GM21390 (cell line): ENCODE measurements at regions not wholly inside any gene's neighbourhood (a gene's known extent, or its start where the extent isn't known, plus 50 kb on each side); places are given as distances from the start of the nearest gene placed in this dataset.

Experiments used
- ATAC-seq: cut with Tn5 transposase; IDR thresholded peaks from one replicate; pipeline ENCODE4 v1.9.1; 2021; ENCODE audit not compliant: unreplicated experiment

DNA sequence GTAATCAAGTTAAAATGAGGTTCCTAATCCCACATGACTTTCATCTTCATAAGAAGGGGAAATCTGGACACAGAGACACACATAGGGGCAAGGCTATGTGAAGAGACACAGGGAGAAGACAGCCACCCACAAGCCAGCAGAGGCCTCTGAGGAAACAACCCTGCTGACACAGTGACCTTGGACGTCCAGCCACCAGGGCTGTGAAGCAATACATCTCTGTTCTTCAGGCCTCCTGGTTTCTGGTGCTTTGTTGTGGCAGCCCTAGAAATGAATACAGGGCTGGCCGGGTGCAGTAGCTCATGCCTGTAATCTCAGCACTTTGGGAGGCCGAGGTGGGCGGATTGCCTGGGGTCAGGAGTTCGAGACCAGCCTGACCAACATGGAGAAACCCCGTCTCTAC is 183.9 kb downstream of the CXCL12 start:
- no peak for ATAC-seq

DNA sequence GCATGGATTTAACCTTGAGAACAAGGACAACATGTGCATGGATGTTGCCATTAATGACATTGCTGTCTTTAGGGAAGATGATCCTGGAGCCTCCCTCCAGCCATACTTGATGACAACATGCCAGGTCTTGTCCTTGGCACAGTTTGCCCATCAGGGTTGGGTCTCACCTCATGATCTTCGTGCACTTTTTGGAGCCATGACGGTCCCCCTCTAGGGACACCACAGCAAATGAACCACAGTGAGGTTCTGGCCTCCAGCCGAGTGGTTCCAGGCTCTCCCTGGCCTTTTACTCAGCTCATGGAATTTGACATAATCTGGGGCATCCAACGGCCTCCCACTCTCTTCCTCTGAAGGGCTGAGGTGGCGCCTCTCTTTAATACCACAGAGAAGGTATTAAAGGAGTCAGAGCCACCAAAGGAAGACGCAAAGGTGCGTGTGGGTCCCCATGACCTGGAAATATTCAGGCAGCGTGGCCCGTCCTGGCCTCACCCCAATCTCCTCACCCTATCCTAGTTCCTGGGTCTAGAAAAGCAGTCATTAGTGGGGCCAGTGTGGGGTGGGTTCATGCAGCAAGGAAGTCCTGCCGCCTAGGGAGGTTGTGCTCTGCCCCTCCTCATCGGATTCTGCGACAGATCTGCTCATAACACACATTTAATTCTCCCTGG is 184.8 kb downstream of the CXCL12 start:
- no peak for ATAC-seq

DNA sequence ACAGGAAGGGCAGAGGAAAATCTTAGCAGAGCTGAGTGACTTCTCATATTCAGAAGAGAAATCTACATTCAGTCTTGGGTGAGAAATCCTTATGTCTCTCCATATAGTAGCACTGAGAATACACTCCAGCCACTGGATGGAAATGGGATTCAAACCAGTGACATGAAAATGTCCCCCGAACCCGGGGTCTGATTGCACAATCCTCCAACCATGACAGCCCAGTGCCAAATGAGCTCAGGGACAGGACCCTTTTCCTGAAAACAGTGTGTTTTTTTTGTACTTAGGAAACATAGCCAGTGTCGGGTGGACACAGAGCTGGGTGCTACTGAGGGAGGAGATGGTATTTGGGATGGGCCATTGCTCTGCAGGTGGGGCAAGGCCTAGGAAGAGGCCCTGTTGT is 185.6 kb downstream of the CXCL12 start:
- ATAC-seq, result no peak

DNA sequence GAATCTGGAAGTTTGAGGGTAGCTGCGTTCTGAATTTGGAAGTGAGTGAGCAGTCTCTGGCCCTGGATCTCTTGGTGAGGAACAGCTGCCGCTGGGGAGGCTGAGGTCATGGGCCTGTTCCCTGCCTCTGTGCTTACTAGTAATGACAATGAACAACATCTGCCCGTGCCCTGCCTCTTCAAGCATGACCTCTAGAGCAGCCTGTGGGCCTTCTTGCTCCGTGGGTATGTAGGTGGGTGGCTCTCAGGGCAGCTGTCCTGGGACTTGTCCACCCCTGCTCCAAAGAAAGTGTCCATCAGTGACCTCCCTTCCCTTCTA is 186.2 kb downstream of the CXCL12 start:
- ATAC-seq, result no peak

DNA sequence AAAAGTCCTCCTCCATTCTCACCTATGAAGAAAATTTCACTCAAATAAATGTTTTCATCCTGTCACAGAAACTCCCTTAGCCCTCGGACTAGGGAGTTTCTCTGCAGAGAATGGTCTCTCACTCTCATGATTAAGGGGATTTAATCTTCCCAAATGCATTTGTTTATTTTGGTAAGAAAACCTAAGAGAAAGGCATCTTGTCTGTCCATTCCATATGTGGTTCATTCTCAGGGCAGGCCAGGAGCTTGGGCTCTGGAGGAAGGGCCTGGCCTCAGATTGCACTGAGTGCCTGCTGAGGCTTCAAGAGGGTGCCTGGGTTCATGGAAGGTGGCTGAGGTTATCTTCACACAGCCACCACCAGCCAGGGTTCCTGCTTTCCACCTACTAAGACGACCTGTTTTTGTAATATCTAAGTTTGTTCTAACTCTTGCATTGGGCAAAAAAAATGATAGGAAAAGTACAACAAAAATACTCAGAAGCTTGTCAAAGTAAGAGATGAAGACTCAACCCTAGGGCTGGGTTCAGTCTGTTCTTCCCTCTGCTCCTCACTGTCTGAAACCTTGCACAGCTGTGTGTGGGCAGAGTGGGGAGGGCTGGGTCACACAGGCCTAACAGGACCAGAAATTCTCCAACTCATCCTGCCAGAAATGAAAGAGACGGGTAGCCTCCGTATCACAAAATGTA is 186.7 kb downstream of the CXCL12 start:
- ATAC-seq, result no peak

DNA sequence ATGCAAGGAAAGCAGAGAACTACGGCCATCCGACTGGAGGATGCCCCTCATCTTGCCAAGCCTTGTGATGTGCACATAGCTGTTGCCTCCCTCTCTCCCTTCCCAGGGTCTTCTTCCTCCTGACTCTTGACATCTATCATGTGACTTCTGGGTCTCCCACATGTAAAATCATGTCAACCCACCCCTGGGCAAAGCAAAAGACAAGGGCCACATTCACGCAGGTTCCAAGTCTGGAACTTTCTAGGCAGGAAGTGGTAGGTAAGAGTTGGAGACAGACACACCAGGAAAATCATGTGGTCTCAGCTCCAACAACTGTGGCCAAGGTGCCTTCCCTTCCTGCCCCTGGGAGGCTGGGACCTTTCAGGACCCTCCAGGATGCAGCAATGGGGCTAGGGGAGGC is 187.3 kb downstream of the CXCL12 start:
- ATAC-seq, result no peak

DNA sequence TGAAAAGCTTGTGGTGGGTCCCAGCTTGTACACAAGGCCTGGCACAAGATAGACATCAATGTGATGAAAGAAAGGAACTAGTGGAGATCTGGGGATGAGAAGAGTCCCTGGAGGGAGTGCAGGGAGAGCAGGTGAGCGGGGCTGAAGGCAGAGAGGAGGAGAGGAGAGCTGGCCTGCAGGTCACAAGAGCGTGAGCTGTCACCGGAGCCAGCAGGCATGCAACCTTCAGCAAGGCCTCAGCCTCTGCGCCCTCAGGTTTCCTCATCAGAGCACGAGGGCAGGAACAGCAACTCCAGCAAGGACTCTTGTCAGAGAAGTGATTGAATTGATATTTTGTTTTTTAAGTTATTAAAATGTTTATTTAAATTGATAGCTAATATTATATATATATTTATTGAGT is 188.6 kb downstream of the CXCL12 start:
- ATAC-seq, result no peak

DNA sequence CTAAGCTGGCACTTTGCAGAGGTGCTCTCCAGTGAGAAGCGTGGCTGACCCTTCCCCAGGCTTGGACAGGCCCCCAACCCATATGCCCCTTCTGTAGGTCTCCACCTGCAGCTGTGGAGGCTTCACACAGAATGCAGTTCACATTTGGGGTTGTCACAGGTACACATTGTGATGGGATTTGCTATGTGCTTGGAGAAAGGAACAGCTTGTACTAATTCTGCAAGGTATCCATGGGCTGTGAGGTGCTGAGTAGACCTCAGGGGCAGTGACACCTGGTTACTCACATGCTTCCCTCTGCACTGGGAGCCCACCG is 188.9 kb downstream of the CXCL12 start:
- no peak for ATAC-seq

DNA sequence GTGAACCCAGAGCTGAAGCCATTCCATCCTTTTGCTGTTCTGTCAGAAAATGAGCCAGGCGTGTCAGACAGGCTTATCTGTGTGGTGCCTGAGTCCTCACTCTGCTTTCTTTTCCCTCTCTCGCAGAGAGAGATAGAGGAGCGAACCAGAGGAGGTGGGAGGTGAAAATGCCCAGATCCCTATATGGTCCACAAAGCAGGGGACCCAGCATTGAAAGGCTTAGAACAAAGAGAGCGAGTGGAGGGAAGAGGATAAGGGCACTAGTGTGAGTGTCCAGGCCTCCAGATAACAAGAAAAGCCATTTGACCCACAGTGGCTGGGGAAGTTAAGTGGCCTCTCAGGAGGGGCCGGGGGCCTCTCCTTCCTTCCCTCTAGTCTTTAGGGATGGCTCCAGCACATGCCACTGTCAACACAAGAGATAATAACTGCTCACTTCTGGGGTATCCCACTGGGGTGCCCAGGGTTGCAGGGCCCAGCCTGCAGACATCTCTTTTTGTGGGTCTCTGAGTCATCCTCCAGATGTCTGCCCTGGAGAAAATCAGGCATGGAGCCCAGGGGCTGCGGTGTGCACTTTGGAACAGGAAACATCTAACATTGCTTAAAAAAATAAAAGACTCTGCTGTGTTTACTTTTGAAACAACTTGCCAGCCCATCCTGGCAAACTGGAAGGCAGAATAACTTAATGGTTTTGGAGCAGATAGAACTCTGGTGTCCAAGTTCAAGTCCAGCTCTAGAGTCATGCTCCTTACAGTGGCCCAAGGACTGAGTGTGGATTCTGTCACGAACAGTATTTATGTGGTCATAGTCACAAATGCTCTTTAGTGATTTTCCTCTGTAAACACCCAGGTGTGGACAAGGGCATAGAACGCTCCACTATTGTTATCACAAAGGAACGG is 189.5 kb downstream of the CXCL12 start:
- no peak for ATAC-seq

DNA sequence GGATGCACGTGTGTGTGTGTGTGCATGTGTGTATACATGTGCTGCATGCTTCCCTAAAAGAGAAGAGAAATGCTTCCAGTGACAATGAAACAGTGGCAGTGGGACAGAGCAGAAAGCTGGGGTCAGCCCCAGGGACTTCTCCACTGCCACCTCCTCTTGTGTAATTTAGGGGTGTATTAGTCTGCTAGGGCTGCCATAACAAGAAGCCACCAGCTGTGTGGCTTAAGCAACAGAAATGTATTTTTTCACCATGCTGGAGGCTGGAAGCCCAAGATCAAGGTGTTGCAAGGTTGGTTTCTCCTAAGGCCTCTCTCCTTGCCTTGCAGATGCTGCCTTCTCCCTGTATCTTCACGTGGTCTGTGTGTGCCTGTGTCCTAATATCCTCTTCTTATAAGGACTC is 190.5 kb downstream of the CXCL12 start:
- no peak for ATAC-seq

DNA sequence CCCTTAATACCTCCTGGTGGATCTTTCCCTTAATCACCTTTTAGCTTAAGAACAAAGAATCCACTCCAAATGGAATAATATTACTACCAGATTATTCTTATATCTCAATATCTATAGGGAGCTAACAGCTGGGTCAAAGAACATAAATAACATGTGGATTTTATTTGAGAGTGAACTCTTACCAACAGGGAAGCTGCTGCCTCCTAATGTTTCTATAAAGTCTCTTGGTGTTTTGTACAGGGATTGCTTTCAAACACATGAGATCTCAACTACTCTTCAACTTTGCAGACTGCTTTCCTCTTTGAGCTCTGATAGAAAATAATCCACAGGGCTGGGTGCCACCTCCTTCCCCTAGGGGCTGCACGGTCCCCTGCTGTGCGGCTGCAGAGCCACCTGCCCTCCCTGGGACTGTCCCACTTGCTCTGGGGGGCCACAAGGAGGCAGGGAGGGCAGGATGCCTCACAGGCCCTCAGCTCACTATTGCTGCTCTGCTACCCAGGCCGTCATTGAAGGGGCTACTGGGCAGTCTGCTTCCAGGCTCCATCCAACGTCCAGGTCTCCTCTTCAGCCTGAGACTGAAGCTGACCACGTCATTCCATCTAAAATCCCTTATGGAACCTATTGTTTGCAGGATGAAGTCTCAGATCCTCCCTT is 191.2 kb downstream of the CXCL12 start:
- ATAC-seq, result no peak

DNA sequence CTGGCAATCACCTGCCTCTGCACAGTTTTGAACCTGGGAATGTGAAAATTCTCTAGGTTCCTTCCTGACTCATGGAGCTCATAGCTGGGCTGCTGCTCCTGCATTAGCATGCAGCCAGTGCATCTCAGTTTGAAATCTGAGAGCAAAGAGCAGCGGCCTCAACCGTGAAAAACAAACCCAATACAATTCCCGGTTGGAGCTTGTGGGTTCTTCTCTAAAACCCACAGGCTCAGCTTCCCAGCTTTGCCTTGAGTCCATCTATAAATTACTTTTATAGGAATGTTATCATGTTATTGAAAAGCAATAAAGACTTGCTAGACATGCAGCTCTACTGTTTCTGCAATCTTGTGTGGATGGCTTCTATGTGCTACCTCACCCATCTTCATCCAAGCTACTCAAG is 191.7 kb downstream of the CXCL12 start:
- ATAC-seq, result no peak

DNA sequence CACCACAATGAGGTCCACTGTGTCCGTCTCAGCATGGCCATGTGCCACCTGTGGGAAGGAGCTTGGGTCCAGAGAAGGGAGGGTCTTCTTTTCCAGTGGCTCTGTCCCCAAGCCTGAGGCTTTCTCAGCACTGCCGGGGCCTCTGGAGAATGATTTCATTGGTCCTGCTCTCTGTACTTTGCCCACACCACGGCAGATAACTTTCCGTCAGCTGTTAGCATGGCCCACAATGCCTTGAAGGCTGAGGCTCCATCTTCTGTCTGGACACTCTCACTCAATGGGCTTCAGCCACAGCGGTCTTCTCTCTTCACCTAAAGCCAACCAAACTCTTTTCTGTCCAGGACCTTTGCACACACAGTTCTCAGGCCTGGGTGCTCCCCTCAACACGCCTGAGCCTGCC is 192.5 kb downstream of the CXCL12 start:
- ATAC-seq, result no peak

DNA sequence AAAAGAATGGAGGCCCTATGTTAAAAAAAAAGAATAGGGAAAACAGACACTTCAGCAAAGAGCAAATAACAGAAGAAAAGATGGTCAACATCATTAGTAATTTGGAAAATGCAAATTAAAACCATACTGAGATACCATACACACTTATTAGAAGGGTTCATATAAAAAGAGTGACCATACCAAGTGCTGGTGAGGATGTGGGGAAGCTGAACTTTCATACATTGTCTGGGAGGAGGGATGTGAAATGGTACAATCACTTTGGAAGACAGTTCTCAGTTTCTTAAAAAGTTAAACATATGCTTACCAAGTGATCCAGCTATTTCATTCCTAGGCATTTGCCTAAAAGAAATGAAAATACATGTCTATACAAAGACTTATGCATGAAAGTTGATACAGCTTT is 194.4 kb downstream of the CXCL12 start:
- ATAC-seq, result no peak

DNA sequence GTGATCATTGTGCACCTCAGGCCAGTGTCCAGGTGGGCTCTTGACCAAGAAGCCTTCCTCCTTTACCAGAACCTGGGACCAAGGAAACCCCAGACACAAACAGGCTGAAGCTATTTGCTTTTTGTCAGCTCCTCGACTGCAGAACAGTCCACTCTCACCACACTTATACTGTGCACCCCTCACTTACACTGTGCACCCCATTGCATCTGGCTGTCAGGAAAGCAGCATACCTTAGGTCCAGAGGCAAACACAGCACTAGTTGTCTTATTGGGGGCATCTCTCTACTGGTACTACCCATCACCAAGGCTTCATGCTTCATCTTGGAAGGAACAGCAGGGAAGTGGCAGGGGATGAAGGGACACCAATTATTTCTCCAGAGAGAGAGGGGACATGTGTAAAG is 198.1 kb downstream of the CXCL12 start:
- ATAC-seq, result no peak

DNA sequence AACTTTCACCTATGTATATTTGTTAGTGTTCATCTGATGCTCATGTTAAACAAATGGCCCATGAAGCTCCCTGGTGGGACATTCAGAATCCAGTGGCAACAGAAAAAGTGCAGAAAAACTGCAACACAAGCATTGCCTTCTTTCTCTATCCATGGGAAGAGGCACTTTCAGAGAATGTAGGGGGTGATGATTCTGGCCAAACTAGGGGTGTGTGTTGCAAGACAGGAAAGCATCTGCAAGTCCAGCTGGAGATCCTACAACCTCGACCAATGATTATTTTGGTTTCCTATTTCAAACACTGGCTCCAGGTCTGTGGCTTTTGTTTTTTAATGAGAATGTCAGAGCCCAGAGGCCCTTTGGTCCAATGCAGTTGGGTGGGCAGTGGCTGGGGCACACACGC is 198.7 kb downstream of the CXCL12 start:
- no peak for ATAC-seq

DNA sequence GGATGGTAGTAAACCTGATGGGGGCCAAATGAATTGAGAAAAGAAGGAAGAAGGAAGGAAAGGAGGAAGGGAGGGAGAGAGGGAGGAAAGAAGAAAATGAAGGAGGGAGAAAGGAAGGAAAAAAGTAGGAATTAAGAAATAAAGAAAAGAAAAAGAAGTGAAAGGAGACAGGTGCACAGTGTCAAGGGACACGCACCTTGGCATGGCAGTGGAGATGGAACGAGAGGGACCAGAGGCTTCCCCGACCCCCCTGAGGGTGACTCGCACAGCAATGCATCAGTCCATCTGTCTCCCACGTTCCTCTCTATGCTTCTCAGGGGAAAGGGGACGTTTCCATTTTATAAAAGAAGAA is 199.6 kb downstream of the CXCL12 start:
- no peak for ATAC-seq

DNA sequence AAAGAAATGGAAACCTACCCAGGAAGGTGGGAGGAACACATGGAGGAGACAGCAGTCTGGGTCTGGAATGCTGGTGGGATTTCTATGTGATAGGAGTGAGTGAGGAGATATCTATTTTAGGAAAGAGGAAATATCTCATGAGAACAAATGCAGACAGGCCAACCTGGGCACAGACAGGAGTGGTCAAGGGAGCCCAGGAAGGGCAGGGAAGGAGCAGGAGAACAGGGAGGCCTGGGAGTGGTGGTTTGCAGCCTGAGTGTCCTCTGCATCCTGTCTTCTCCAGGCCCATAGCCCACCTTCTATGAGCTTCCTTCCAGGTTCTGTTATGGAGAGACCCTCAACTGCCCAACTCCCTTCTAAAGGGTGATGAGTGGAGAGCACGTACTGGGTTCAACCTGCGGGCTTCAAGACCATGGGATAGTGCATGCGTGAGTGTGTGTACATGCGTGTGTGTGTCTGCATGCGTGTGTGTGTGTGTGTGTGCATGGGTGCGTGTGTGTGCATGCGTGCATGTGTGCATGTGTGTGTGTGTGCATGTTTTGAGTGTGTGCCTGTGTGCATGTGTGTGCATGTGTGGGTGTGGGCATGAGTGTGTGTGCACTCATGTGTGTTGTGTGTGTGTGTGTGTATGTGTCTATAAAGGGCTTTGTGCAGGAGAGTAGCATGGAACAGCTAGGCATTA is 200.1 kb downstream of the CXCL12 start:
- no peak for ATAC-seq

DNA sequence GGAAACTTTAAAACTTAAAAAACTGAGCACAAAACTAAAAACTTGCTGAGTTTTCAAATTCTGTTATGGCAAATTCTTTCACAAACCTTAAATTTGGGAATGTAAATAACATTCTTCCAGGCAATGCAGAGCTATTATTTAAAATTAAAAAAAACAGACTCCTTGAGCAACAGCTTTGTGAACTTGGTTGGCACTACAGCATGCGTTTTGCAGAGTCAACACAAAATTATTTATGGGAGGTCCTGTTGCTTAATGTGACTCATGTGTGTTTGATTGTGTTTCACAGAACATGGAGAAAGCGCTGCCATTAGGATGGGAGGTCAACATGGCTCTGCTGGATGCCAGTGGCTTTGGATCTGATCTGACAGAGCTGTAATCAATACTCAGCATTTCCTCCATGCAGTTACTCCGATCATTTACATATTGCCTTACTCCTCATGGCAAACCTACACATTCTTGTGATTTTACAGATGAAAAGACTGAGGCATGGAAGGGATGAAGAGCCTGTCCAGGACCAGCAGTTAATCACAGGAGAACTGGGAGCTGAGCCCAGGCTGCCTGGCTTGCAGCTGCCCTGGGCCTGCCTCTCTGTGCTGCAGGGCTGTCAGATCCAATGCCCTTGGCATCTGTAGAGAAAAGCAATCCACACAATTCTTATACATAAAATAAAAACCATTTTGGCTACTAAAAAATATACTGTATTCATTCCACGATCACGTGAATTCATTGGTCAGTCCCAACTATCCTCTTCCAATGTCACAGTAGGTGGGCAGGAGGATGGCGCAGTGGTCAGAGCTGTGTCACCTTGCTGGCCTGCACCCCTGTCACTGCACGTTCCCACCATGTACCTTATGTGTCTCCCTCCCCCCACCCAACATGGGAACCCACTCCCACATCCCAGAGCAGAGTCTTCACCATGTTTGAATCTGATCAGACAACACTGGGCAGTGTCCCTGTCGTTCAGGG is 200.9 kb downstream of the CXCL12 start:
- ATAC-seq, result no peak

DNA sequence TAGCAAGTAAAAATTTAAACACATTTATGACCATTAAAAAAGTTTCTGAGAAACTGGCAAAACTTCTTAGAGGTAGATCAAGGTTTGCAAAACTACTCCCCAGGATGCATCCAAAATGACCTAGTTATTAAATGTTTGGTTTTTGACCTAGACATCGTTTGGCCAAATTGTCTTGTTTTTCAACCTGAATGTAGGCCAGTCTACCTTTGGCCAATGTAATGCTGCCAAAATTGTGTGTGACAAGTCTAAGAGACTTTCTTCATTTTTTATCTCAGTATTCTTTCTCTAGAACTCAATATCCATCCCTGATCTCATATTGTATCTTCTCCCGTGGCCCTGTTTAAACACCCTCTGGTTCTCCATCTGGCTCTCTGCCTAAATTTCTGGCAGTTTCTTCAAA is 202.0 kb downstream of the CXCL12 start:
- no peak for ATAC-seq
